Panc1 (cell line): ENCODE measurements at regions not wholly inside any gene's neighbourhood (a gene's known extent, or its start where the extent isn't known, plus 50 kb on each side); places are given as distances from the start of the nearest gene placed in this dataset.

Experiments used
- CTCF ChIP-seq: fragments of 450-650 bp; IDR thresholded peaks from 2 replicates; pipeline ENCODE4 v1.5.1; 2017; ENCODE audit warnings: mild to moderate bottlenecking
- POLR2AphosphoS5 ChIP-seq: IDR thresholded peaks from 2 replicates; pipeline ENCODE4 v1.6.1; 2012; ENCODE audit warnings: mild to moderate bottlenecking, low read depth, low read length, moderate library complexity
- REST ChIP-seq, 2 experiments: IDR thresholded peaks; 2 replicates each; pipeline ENCODE4 v1.6.1; 2011 to 2012; ENCODE audit warnings: low read depth in 2 of 2, control low read depth in 1 of 2, low read length in 1 of 2, mild to moderate bottlenecking in 1 of 2, moderate library complexity in 1 of 2; ENCODE audit not compliant: insufficient read depth in 1 of 2
- SIN3A ChIP-seq: IDR thresholded peaks from 2 replicates; pipeline ENCODE4 v1.6.1; 2012; ENCODE audit warnings: low read depth, mild to moderate bottlenecking, low read length, moderate library complexity, borderline replicate concordance; ENCODE audit not compliant: insufficient read depth
- TCF7L2 ChIP-seq: IDR thresholded peaks from 2 replicates; pipeline ENCODE4 v1.6.1; 2011; ENCODE audit warnings: mild to moderate bottlenecking, low read depth, low read length, inconsistent platforms

- TF ChIP-seq CTCF (no peak; the same call in 1 of the 2 replicates), POLR2AphosphoS5 (no peak), TCF7L2 (no peak), SIN3A (no peak), REST (IDR thresholded peaks at IDR 0.05; ENCODE audit: insufficient read depth in 1 of 2, low read depth in 2 of 2, low read length in 1 of 2) (no peak)
Observed at GRCh38 chr5:163913548-163913947, 408.1 kb downstream of the MAT2B start.
